ENCODE measurements at regions not wholly inside any gene's neighbourhood (a gene's known extent, or its start where the extent isn't known, plus 50 kb on each side); places are given as distances from the start of the nearest gene placed in this dataset.

- Histone ChIP-seq H3K4me1 (ENCODE audit: insufficient read depth, low read length) (no peaks in the 10 kb centered on the region), H3K27me3 (ENCODE audit: control insufficient read depth in 1 of 2, insufficient read depth in 2 of 2, low read length in 2 of 2) (no peaks in the 10 kb centered on the region), H3K4me3 (ENCODE audit: low read length) (no peak overlapping the region), H3K27ac (ENCODE audit: low read depth in 1 of 2, low read length in 2 of 2) (no peak overlapping the region), H3K9me3 (ENCODE audit: control insufficient read depth in 1 of 2, insufficient read depth in 1 of 2, low read length in 2 of 2) (no peaks in the 10 kb centered on the region), H3K36me3 (ENCODE audit: insufficient read depth, low read length) (no peaks in the 10 kb centered on the region)
- intact Hi-C loops (cut with DNase I, micrococcal nuclease): no loop called here
- no peaks in the 10 kb centered on the region for H3K36me3 Mint-ChIP-seq (ENCODE audit: low read depth)
- TF ChIP-seq CTCF (IDR thresholded peaks at IDR 0.05): no peak
- POLR2A ChIA-PET: no interaction called here
- no peaks in the 10 kb centered on the region for H3K9me3 Mint-ChIP-seq
- CTCF ChIA-PET: no interaction called here
- ATAC-seq (ENCODE audit: poor library complexity) (no peak), DNase-seq (no peak)
- H3K4me3 Mint-ChIP-seq: no peak overlapping the region
- H3K27ac Mint-ChIP-seq: no peak overlapping the region
- no peaks in the 10 kb centered on the region for H3K4me1 Mint-ChIP-seq (ENCODE audit: low read depth)
- H3K27me3 Mint-ChIP-seq: no peaks in the 10 kb centered on the region
Measured at GRCh38 chrX:40998123-40998522, 87.1 kb upstream of the USP9X start.

- no peaks in the 10 kb centered on the region for H3K9me3 Mint-ChIP-seq
- ATAC-seq (ENCODE audit: poor library complexity) (no peak), DNase-seq (no peak)
- Histone ChIP-seq H3K27ac (ENCODE audit: low read depth in 1 of 2, low read length in 2 of 2) (no peak overlapping the region), H3K9me3 (ENCODE audit: control insufficient read depth in 1 of 2, insufficient read depth in 1 of 2, low read length in 2 of 2) (no peaks in the 10 kb centered on the region), H3K36me3 (ENCODE audit: insufficient read depth, low read length) (no peaks in the 10 kb centered on the region), H3K27me3 (ENCODE audit: control insufficient read depth in 1 of 2, insufficient read depth in 2 of 2, low read length in 2 of 2) (no peaks in the 10 kb centered on the region), H3K4me3 (ENCODE audit: low read length) (no peak overlapping the region), H3K4me1 (ENCODE audit: insufficient read depth, low read length) (no peaks in the 10 kb centered on the region)
- CTCF ChIA-PET: no interaction called here
- no peak overlapping the region for H3K27ac Mint-ChIP-seq
- intact Hi-C loops (cut with DNase I, micrococcal nuclease): loop anchor here in 1 of 2 experiments (10.0 kb wide), 1 partner anchor 67 kb away; no protein-coding TSS in a partner anchor
- POLR2A ChIA-PET: no interaction called here
- no peak overlapping the region for H3K4me3 Mint-ChIP-seq
- no peaks in the 10 kb centered on the region for H3K27me3 Mint-ChIP-seq
- peaks cover 5% of the 10 kb centered on the region for H3K4me1 Mint-ChIP-seq (ENCODE audit: low read depth)
- no peaks in the 10 kb centered on the region for H3K36me3 Mint-ChIP-seq (ENCODE audit: low read depth)
- no peak for TF ChIP-seq CTCF (IDR thresholded peaks at IDR 0.05)
Measured at GRCh38 chrX:41001327-41001726, 83.9 kb upstream of the USP9X start.

- H3K9me3 ChIP-seq (ENCODE audit: control insufficient read depth in 1 of 2, insufficient read depth in 1 of 2, low read length in 2 of 2): no peaks in the 10 kb centered on the region
- Mint-ChIP-seq H3K4me3 (no peak overlapping the region), H3K36me3 (ENCODE audit: low read depth) (no peaks in the 10 kb centered on the region), H3K9me3 (no peaks in the 10 kb centered on the region), H3K27ac (no peak overlapping the region), H3K27me3 (no peaks in the 10 kb centered on the region), H3K4me1 (ENCODE audit: low read depth) (peaks cover 5% of the 10 kb centered on the region)
- intact Hi-C loops (cut with DNase I, micrococcal nuclease): loop anchor here in 1 of 2 experiments (10.0 kb wide), 1 partner anchor 67 kb away; no protein-coding TSS in a partner anchor
- no peaks in the 10 kb centered on the region for H3K4me1 ChIP-seq (ENCODE audit: insufficient read depth, low read length)
- ChIA-PET POLR2A (no interaction called here), CTCF (no interaction called here)
- no peaks in the 10 kb centered on the region for H3K36me3 ChIP-seq (ENCODE audit: insufficient read depth, low read length)
- ATAC-seq (ENCODE audit: poor library complexity) (no peak), DNase-seq (no peak)
- H3K27ac ChIP-seq (ENCODE audit: low read depth in 1 of 2, low read length in 2 of 2): no peak overlapping the region
- H3K27me3 ChIP-seq (ENCODE audit: control insufficient read depth in 1 of 2, insufficient read depth in 2 of 2, low read length in 2 of 2): no peaks in the 10 kb centered on the region
- no peak overlapping the region for H3K4me3 ChIP-seq (ENCODE audit: low read length)
- TF ChIP-seq CTCF (IDR thresholded peaks at IDR 0.05): no peak
Measured at GRCh38 chrX:41002026-41002425, 83.2 kb upstream of the USP9X start.
